AG09309 (cell line): ENCODE measurements at regions not wholly inside any gene's neighbourhood (a gene's known extent, or its start where the extent isn't known, plus 50 kb on each side); places are given as distances from the start of the nearest gene placed in this dataset.

Experiments used
- DNase-seq: peaks from one replicate; pipeline ENCODE4 v3.0.0-alpha.2; 2010; ENCODE audit warnings: low read depth
- H3K4me3 ChIP-seq: 2 replicates; pipeline ENCODE4 v1.5.1; 2011; ENCODE audit warnings: mild to moderate bottlenecking, low read depth, low read length, moderate library complexity; ENCODE audit not compliant: control insufficient read depth
- CTCF ChIP-seq: IDR thresholded peaks from 2 replicates; pipeline ENCODE4 v1.5.1; 2011; ENCODE audit warnings: mild to moderate bottlenecking, low read depth, low read length, inconsistent platforms; ENCODE audit not compliant: insufficient read depth, control insufficient read depth; ENCODE audit errors: missing control alignments

- TF ChIP-seq CTCF = no peak
- H3K4me3 ChIP-seq = no peak overlapping the region
These were observed 62.3 kb upstream of the IER3 start for GRCh38 chr6:30806581-30807183.

GRCh38 chr6:30804333-30804732 is 60.0 kb upstream of the IER3 start:
- no peak for DNase-seq
- no peak overlapping the region for H3K4me3 ChIP-seq
- TF ChIP-seq CTCF = no peak

More at GRCh38 chr6:30806581-30807183, 62.3 kb upstream of the IER3 start:
- no peak for DNase-seq

- no peak for TF ChIP-seq CTCF
- no peak overlapping the region for H3K4me3 ChIP-seq
- DNase-seq = no peak
These were observed 58.4 kb upstream of the IER3 start for GRCh38 chr6:30802731-30803130.

GRCh38 chr6:30801950-30802349 is 57.6 kb upstream of the IER3 start:
- TF ChIP-seq CTCF = no peak
- DNase-seq = no peak
- H3K4me3 ChIP-seq = no peak overlapping the region

GRCh38 chr6:30800871-30801270 is 56.5 kb upstream of the IER3 start:
- DNase-seq = no peak
- no peak for TF ChIP-seq CTCF
- no peak overlapping the region for H3K4me3 ChIP-seq

- DNase-seq = no peak
- TF ChIP-seq CTCF = no peak
- no peak overlapping the region for H3K4me3 ChIP-seq
These were observed 54.9 kb upstream of the IER3 start for GRCh38 chr6:30799210-30799609.

- H3K4me3 ChIP-seq = no peak overlapping the region
- TF ChIP-seq CTCF = no peak
- no peak for DNase-seq
These were observed 54.1 kb upstream of the IER3 start for GRCh38 chr6:30798494-30798893.
